Esophagus muscularis mucosa (tissue), 3 donors: ENCODE measurements at regions not wholly inside any gene's neighbourhood (a gene's known extent, or its start where the extent isn't known, plus 50 kb on each side); places are given as distances from the start of the nearest gene placed in this dataset.

Experiments used
- CTCF ChIP-seq, 3 experiments: fragments of 200-600 bp in 2 of 3; fragments of 450-650 bp in 1 of 3; sonication (generic) in 2 of 3; IDR thresholded peaks; one replicate each; pipeline ENCODE4 v1.5.1; 2017 to 2019; ENCODE audit warnings: antibody characterized with exemption in 3 of 3, mild to moderate bottlenecking in 2 of 3, moderate library complexity in 1 of 3
- EP300 ChIP-seq: sonication (generic); formaldehyde crosslinking; IDR thresholded peaks from one replicate; pipeline ENCODE4 v1.6.1; 2017; ENCODE audit warnings: antibody characterized with exemption

GRCh38 chr4:186844059-186844681 is 120.5 kb upstream of the FAT1 start:
- TF ChIP-seq EP300 (no peak), CTCF (IDR thresholded peaks at IDR 0.05) (no peak)
